Left lobe of liver (tissue), 2 donors: ENCODE measurements at regions not wholly inside any gene's neighbourhood (a gene's known extent, or its start where the extent isn't known, plus 50 kb on each side); places are given as distances from the start of the nearest gene placed in this dataset.
A peak's percentile ranks its signal among the peaks of the same experiment; 100 is the strongest.

Source experiments
- ATAC-seq: fragments of 200-7000 bp; cut with Tn5 transposase; one replicate; pipeline ENCODE4 v1.9.1; 2020; ENCODE audit warnings: mild to moderate bottlenecking, moderate library complexity
- DNase-seq: peaks from one replicate; pipeline ENCODE4 v3.0.0-alpha.2; 2020; ENCODE audit warnings: low spot score
- donor health status: DM: no; HTN: no; CAD: no; lungs with moderate emphysema.
- donor health status: DM: no; HTN: yes; CAD: no.

DNA sequence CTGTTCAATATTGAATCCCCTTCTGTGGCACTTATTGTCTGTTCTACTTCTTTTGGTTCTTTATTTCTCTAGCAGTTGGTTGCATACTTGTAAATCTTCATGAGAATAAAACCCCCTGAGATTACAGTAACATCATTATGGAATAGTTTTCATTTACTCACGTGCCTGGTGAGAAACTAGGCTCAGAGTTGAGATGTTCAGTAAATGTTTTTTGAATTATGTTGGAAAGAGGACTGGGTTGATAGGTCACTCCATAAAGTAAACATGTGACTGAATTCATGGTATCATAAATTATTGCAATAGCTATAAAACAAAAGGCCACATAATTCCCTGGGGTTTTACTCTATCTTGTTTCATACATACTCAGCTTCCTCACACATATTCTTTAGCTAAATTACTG lies 174.2 kb upstream of the C9orf72 start:
- no peak for ATAC-seq
- DNase-seq: no peak

DNA sequence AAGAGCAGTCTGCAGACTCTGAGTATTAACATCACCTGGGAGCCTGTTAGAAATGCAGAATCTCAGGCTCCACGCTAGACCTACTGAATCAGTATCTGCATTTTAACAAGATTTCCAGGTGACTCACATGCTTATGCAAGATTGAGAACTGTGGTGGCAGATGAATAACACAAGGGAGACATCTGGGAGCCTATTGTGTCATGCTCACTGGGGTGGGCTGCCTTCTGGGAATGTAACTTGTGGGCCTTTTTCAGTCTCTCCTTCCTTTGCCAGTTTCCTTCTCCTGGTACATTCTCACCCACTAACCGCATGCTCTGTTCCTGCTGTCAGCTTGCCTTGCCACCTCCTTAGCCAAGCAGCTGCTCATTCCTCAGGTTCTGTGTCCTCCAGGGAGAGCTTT lies 176.6 kb upstream of the C9orf72 start:
- no peak for ATAC-seq

DNA sequence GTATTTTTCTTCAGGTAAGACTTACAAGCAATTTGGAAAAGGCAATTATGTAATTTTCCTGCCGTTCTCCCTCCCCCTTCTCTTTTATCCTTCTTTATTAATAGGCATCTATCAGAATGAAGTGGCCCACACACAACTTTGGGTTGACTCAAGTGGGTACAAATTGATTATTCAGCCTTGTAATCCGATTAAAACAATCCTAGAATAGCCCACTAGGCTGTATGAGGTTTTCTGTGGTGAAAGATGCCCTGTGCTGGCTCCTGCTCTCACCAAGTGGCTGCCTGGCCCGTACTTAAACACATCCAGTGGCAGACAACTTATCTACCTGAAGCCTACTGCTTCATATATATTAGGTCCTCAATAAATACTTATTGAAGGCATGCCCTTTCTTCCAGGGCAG lies 177.3 kb upstream of the C9orf72 start:
- no peak for ATAC-seq
- DNase-seq: no peak

More for the DNA sequence above, 176.6 kb upstream of the C9orf72 start:
- DNase-seq: no peak

DNA sequence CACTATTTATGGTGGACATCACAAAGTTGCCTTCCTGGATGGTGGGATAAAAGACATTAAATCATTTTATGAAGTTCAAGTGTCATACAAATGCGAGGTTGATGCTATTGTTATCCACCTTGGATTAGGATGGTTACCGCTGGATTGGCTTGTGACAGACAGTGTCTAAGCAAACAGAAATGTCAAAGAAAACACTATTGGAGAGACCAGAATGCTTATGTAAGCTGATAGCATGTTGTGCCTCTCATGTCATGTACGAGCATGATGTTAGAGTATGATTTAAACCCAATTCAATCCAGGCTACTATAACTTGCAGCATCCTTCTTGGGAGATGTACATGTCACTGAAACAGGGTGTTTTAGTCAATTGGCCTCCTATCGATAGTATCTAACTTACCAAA lies 178.8 kb upstream of the C9orf72 start:
- ATAC-seq: no peak
- DNase-seq: no peak

DNA sequence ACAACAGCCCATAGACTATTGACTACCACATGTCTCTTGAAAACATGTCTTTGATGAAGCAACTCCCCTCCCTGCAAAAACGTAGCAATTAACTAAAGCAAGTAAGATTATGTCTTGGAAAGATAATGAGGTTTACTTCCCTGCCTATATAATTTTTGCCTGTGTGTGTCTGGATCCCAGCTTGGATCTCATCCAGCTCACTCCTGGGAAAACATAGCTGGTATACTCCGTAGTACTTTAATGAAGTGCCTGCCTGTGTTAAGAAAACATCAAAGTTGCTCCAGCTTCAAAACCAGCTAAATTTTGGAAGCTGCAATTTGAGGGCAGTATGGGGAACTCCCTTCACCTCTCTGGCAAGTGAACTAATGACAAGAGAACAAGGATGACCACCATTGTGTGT lies 182.6 kb upstream of the C9orf72 start:
- no peak for ATAC-seq

DNA sequence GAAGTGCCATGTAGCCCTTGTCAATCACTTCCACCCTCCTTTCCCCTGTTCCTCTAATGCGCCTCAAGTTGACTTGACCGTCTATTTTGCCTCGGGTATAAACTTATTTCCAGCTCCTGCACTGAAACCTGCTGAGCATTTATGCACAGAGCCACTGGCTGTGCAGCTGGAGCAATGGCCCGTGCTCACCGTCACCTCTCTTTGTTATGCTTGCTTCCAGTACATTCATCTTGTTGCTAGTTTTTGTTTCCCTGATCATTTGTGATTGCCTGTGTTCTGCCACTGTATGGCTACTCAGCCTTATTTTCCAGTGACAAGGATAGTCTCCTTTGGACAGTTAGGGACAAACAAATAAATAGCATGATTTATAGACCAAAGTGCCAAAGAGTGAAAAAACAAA lies 183.1 kb upstream of the C9orf72 start:
- ATAC-seq: no peak

More for the DNA sequence above, 182.6 kb upstream of the C9orf72 start:
- DNase-seq: no peak

DNA sequence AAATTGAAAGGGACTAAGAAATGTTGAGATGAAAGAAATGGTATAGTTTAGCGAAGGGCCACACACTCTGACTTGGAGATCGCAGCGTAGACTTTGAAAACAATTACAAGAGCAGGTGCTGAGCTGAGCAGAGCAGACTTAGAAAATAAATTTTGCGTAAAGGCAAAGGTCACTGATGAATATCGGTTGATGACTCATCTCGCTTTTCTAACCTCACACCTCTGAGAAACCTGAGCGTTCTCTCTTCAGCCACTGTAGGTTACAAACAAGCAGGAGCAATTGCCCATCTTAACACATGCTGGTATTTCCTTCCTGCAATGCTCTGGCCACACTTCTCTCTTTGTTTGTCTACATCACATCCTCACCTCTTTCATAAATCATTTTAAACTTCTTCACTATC lies 190.6 kb upstream of the C9orf72 start:
- DNase-seq (no peak), ATAC-seq (no peak)

More for the DNA sequence above, 183.1 kb upstream of the C9orf72 start:
- no peak for DNase-seq

DNA sequence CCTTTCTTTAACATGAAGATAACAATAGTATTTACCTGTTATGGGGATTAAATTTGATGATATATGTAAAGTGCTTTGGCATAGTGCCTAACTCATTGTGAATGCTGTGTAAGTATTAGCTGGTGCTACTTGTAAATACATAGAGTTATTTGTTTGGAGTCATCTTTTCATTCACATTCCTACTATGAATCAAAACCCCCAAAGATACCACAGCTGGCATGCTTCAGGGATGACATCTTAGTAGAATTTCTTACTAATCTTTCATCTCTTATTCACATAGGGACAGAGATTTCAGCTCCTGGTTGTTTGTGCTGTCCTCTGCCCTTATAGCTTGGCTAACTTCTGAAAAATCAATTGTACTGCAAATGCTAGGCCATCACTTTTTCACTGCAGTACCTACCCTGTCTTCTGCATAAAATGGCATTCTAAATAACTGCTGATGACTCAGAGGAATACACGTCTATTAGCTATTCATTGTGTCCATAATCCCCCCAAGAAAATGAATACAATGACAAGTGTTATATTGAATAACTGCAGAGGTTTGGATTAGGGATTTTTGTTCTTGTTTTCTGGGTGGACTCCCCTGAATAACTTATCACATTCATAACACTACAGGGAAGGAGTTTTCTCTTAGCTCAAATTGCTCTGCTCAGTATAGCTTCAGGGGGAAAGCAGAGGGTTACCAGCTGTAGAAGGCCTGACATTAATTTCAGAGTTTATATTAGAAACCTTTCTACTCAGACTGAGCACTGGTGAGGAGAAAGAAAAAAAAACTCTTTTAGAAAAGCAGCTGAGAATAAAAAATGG lies 192.2 kb upstream of the C9orf72 start:
- no peak for ATAC-seq
- no peak for DNase-seq

DNA sequence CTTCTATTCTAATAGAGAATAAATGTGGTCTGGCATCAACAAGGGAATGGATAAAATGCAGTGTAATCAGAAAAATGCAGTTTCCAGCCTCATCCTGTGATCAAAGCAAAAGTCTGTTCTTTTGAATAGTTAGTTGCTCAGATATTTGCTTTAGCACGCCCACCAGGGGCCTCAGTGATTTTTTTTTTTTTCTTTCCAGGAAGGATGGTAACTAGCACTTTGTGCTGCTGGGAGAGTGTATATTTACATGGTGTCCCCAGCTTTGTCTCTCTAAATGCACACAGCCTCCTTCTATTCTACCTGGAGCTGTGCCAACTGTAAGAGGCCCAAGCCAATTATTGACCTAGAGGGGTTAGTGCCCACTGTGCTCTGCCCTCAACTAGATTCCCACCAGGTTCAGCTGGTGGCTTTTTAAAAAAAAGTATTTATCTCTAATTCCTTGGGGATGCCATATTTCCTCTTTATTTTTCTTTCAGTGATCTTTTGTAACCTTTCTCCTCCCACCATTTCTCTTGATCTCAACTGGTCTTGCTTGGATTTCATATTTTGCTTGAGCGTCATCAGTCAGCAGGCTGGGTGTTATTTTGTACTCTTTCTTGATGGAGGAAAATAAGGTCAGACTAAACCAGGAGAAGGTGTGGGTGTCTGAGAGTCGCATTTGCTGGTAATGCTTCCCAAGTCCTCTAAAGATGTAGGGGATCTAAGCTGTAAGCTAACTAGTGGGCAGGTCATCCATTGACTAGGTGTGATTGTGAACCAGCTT lies 193.0 kb upstream of the C9orf72 start:
- DNase-seq (no peak), ATAC-seq (no peak)

DNA sequence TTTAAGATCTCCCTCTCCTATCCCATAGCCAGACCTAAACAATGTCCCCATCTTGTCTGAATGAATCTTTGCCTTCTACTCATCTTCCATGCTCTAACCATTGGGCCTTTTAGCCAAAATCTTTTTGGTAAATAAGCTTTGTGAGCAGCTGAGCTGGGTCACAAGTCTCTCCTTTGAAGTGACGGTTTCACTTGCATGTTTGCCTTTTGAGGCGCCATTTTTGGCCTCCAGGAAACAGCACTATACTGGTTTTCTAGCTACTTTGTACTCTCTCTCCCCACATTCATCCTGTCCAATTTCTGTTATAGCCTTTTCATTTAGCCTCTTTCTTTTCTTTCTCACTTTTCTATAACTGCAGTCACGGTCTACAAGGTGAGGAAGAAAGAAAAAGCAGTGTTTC lies 195.5 kb upstream of the C9orf72 start:
- no peak for ATAC-seq
- DNase-seq: no peak

DNA sequence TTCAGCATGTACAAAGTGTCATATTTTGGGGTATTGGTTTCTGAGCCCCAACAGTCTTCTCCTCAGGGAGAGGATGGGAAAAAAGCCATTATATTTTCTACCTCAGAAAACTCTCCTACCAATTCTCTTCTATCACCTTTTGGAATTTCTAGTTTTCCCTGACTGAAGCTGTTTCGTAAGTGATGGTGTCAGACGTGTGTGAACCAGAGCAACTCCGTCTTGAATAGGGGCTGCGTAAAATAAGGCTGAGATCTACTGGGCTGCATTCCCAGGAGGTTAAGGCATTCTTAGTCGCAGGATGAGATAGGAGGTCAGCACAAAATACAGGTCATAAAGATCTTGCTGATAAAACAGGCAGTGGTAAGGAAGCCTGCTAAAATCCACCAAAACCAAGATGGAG lies 197.3 kb upstream of the C9orf72 start:
- ATAC-seq: no peak
- DNase-seq: no peak

DNA sequence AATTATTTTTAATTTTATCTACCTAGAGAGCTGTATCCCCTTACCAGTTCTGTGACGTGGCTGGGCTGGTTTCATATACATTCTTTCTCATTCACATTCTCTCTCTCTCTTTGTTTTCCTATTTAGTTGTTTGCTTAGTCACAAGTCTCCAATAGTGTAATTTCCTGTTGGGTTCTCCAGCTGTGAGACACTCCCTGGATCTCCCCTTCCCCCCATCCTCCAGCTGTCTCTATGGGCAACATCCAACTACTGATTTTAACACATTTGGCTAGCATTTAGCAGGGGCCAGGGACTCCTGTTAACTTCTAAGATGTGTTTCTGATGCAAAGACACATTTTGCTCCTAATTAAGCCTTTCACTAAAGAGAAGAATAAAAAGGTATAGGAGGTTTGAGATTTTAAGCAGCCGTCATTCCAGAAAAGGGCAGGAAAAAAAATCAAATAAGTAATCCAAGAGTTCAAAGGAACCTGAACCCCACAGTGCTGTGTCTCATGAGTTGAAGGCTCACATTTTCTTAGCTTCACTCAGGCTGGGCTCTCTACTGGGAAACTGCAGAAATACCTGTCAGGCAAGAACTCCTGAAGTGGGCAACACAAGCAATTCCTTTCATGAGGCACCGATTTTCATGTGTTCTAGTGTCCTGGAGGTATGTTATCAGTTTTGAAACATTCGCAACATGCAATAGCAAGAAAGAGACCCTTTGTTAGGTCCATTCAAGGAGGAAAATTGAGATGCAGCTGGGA lies 198.7 kb upstream of the C9orf72 start:
- no peak for DNase-seq
- ATAC-seq: no peak

DNA sequence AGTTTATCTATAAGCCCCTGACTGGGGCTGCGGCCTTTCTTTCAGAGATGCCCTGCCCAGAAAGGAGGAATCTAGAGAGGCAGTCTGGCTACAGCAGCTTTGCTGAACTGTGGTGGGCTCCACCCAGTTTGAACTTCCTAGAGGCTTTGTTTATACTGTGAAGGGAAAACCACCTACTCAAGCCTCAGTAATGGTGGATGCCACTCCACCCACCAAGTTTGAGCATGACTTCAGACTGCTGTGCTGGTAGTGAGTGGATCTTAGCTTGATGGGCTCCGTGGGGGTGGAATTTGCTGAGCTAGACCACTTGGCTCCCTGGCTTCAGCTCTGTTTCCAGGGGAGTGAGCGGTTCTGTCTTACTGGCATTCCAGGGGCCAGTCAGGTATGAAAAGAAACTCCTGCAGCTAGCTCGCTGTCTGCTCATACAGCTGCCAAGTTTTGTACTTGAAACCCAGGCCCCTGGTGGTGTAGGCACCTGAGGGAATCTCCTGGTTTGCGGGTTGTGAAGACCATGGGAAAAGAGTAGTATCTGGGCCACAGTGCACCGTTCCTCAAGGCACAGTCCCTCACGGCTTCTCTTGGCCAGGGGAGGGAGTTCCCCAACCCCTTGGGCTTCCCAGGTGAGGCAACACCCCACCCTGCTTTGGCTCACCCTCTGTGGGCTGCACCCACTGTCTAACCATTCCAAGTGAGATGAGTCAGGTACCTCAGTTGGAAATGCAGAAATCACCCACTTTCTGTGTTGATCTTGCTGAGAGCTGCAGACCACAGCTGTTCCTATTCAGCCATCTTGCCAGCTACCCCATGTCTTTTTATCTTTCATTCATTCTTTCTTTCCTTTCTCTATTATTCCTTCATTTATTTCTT lies 211.8 kb upstream of the C9orf72 start:
- ATAC-seq: no peak
- no peak for DNase-seq

DNA sequence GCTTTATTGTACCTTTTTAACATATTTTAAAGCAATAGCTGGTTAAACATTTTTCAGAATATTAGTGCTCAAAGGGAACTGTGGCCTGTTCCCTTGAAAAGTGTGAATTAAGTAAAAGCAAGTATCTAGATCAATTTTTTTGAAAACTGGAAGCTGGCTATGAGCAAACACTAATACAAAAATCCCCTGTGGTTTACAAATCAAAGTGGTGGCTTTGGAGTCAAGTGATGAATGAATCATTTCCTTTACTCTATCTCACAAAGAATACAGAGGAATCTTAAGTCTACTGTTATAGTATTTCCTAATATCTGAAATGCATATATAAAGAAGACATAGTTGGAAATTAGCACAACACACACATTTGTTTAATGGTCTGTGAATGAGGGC lies 212.4 kb upstream of the C9orf72 start:
- DNase-seq: no peak
- ATAC-seq: no peak

DNA sequence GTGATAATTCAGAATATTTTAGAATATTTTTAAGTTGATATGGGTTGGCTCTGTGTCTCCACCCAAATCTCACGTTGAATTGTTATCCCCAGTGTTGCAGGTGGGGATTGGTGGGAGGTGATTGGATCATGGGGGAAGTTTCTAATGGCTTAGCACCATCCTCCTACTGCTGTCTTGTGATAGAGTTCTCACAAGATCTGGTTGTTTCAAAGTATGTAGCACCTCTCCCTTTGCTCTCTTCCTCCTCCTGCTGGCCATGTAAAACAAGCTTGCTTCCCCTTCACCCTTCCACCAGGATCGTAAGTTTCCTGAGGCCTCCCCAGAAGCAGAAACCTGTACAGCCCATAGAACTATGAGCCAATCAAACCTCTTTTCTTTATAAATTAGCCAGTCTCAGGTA lies 214.6 kb upstream of the C9orf72 start:
- no peak for DNase-seq
- no peak for ATAC-seq

DNA sequence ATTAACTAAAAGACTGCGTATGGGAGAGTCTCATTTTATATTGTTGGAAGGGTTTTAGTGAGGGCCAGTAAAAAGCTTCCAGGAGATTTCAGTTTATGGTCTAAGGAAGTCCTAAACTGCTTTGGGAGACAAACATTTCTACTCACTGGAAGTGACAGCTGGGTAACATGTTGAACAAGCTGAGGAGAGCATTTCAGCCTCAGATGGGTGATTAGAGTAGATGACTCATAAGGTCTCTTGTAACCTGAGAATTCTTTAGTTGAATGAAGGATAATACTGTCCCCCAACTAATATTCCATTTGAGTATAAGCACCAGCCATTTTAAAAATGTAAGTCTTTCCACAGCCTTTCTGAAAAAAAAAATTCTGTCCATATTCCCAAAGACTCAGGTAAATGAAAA lies 218.0 kb upstream of the C9orf72 start:
- ATAC-seq: no peak
- no peak for DNase-seq

DNA sequence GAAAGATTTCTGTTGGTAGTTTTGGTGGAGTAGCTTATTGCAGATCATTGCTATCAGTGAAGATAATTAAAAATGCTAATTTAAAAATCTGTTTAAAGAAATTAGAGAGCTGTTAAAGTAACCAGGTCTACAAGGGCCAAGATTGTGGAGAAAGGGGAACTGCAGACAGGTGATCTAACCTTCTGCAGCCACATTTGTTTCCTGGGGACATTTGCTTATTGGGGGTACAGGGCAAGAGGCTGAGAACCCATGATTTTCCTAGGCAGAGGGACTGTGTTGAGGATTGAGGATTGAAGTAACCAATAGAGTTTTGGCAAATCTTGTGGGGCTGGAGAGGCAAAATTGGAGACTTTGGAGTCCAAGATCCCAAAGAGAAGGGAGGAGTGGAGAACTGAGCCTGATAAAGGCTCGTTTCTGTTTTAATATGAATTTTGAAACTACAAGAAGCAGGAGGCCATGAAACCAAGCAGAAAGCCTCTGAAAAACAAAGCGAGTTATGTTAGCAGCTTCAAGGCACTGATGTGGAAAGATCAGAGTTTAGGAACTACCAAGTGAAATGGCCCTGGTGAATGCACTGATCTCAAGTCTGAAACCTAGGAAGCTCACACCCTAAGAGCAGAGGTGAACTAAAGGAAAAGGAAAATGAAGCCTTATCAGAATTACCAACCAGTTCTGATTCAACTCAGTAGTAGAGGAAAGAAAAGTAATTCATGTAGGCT lies 219.8 kb upstream of the C9orf72 start:
- no peak for ATAC-seq
- DNase-seq: no peak

DNA sequence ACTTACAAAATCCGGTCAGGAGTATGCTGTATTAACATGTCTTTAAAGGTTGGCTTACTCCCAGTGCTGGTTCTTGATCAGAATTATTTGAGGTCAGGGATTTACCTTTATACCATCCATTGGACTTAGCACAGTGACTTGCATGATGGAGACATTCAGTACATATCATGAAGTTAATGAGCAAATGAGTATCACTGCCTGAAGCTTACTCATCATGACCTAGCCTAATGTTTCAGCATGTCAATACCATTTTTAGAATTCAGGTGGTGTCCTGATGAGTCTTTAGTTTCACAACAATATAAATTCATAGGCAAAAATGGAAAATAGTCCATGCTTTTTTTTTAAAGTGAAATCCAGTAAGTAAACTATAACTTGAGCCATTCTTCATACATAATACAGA lies 226.0 kb upstream of the C9orf72 start:
- DNase-seq (no peak), ATAC-seq (no peak)

DNA sequence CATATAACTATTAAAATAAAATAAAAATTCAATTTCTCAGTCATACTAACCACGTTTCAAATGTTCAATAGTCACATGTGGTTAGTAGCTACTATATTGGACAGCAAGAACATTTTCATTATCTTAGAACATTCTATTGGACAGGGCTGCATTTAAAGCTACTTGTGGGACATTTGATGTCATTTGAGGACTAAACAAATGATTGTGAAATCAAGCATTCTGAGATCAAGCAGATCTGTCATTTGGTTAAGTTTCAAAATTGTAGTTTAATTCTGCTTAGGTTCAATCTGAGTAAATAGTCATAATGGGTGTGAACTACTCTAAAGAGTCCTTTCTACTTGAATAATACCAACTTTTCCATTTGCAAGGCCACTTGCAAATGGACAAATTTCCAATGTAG lies 226.9 kb upstream of the C9orf72 start:
- ATAC-seq (peak; percentile 77), DNase-seq (no peak)

DNA sequence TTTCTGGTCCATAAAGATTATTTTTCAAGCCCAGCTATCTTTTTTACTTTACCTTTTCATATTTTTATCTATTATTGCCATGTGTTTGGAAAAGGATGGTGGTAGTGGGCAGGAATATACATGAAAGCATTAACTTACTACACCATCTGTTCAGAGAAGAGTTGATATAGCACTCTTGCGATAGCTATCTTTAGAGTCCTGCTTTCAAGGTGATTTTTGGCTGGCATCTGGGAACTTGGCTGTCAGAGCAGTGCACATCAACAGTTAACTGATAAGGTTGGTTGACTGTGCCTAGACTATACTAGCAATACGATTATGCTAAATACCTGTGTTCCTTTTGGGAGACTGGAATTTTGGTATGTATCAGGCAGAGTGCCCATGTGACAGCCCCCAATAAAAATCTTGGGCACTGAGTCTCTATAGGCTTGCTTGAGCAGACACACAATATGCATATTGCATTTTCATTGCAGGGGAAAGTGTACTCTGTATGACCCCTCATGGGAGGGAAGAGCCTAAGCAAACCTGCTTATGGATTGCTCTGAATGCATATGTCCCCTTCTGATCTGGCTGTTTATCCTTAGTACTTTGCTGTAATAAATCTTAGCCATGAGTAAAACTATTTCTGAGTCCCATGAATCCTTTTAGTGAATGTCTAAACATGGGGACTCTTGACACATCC lies 227.6 kb upstream of the C9orf72 start:
- ATAC-seq: no peak
- DNase-seq: no peak
